Trophoblast cell (in vitro differentiated cells and primary cell): ENCODE measurements at regions not wholly inside any gene's neighbourhood (a gene's known extent, or its start where the extent isn't known, plus 50 kb on each side); places are given as distances from the start of the nearest gene placed in this dataset.

Experiments used
- DNase-seq, 2 donors: peaks; one replicate each; pipeline ENCODE4 v3.0.0-alpha.2; 2016
- H2AFZ ChIP-seq: 2 replicates; pipeline ENCODE4 v1.6.1; 2013; ENCODE audit warnings: low read length, moderate library complexity, mild to moderate bottlenecking; ENCODE audit not compliant: insufficient read depth, poor library complexity
- H2AK5ac ChIP-seq: 2 replicates; pipeline ENCODE4 v1.6.1; 2013; ENCODE audit warnings: mild to moderate bottlenecking, low read length
- H2BK120ac ChIP-seq: 2 replicates; pipeline ENCODE4 v1.6.1; 2013; ENCODE audit warnings: low read length, mild to moderate bottlenecking, moderate library complexity; ENCODE audit not compliant: insufficient read depth, poor library complexity
- H2BK12ac ChIP-seq: 2 replicates; pipeline ENCODE4 v1.6.1; 2013; ENCODE audit warnings: mild to moderate bottlenecking, low read length, moderate library complexity
- H2BK5ac ChIP-seq: 2 replicates; pipeline ENCODE4 v1.6.1; 2013; ENCODE audit warnings: low read length, low read depth, moderate library complexity, mild to moderate bottlenecking; ENCODE audit not compliant: poor library complexity
- H3K14ac ChIP-seq: 2 replicates; pipeline ENCODE4 v1.6.1; 2013; ENCODE audit warnings: mild to moderate bottlenecking, low read length
- H3K18ac ChIP-seq: 2 replicates; pipeline ENCODE4 v1.6.1; 2013; ENCODE audit warnings: mild to moderate bottlenecking, low read length
- H3K23ac ChIP-seq: 2 replicates; pipeline ENCODE4 v1.6.1; 2013; ENCODE audit warnings: low read length
- H3K27ac ChIP-seq: 2 replicates; pipeline ENCODE4 v1.5.1; 2013; ENCODE audit warnings: low read depth, mild to moderate bottlenecking, inconsistent platforms, low read length, moderate library complexity
- H3K27me3 ChIP-seq: 2 replicates; pipeline ENCODE4 v1.6.1; 2013; ENCODE audit warnings: inconsistent platforms, mild to moderate bottlenecking, low read length, moderate library complexity; ENCODE audit not compliant: insufficient read depth
- H3K36me3 ChIP-seq, 2 experiments: 1 replicate in 1 of 2; 2 replicates in 1 of 2; pipeline ENCODE4 v1.6.1; 2013; ENCODE audit warnings: low read length in 2 of 2, mild to moderate bottlenecking in 2 of 2, moderate library complexity in 1 of 2; ENCODE audit not compliant: insufficient read depth in 2 of 2, control insufficient read depth in 1 of 2
- H3K4ac ChIP-seq: 2 replicates; pipeline ENCODE4 v1.6.1; 2013; ENCODE audit warnings: low read depth, mild to moderate bottlenecking, low read length, moderate library complexity
- H3K4me1 ChIP-seq, 2 experiments: 1 replicate in 1 of 2; 2 replicates in 1 of 2; pipeline ENCODE4 v1.6.1; 2013; ENCODE audit warnings: low read length in 2 of 2, mild to moderate bottlenecking in 2 of 2, moderate library complexity in 1 of 2; ENCODE audit not compliant: insufficient read depth in 2 of 2, control insufficient read depth in 1 of 2
- H3K4me2 ChIP-seq: 2 replicates; pipeline ENCODE4 v1.6.1; 2013; ENCODE audit warnings: inconsistent platforms, mild to moderate bottlenecking, low read length, moderate library complexity
- H3K4me3 ChIP-seq: 2 replicates; pipeline ENCODE4 v1.5.1; 2013; ENCODE audit warnings: mild to moderate bottlenecking, low read depth, low read length, inconsistent platforms
- H3K79me1 ChIP-seq: one replicate; pipeline ENCODE4 v1.6.1; 2013; ENCODE audit warnings: low read length
- H3K79me2 ChIP-seq: 2 replicates; pipeline ENCODE4 v1.6.1; 2013; ENCODE audit warnings: low read length, mild to moderate bottlenecking; ENCODE audit not compliant: control insufficient read depth, insufficient read depth, poor library complexity
- H3K9ac ChIP-seq: 2 replicates; pipeline ENCODE4 v1.6.1; 2013; ENCODE audit warnings: mild to moderate bottlenecking, low read length
- H3K9me3 ChIP-seq: 2 replicates; pipeline ENCODE4 v1.6.1; 2013; ENCODE audit warnings: low read depth, mild to moderate bottlenecking, control low read depth, inconsistent platforms, low read length; ENCODE audit not compliant: insufficient read depth
- H4K12ac ChIP-seq: 2 replicates; pipeline ENCODE4 v1.6.1; 2013; ENCODE audit warnings: low read depth, mild to moderate bottlenecking, low read length, moderate library complexity
- H4K8ac ChIP-seq: 2 replicates; pipeline ENCODE4 v1.6.1; 2013; ENCODE audit warnings: low read depth, mild to moderate bottlenecking, low read length, moderate library complexity
- H4K91ac ChIP-seq: one replicate; pipeline ENCODE4 v1.6.1; 2013; ENCODE audit warnings: low read depth, mild to moderate bottlenecking, low read length, moderate library complexity
- WGBS: extraction: QIAGEN DNeasy Blood & Tissue Kit; methylation state at CpG from one replicate; pipeline ENCODE4 v1.1.7; 2013; ENCODE audit warnings: missing lambda C conversion rate; ENCODE audit not compliant: insufficient read length, insufficient coverage; ENCODE audit errors: extremely low coverage; 5-methylcytosine and 5-hydroxymethylcytosine counted together

DNA sequence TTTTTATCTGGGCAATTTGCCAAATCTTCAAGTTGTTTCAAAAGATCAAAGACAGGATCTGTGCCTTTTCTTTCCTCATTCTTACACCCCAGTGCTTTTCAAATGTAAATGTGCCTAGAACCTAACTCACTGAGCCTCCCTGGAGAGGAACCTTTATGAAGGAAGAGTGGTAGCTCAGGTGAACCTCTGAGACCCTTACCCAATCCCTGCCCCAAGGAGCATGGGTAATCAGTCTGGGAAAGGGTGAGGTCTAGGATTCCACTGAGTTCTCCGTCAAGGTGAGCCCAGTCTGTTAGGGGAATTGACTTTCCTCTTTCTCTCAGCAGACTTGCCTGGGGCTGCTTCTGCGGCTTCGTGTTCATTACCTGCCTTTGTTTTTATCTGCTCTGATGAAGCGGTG, 88.1 kb upstream of the MAP4K4 start:
- Histone ChIP-seq H2BK12ac (no peak overlapping the region), H2AFZ (no peak overlapping the region), H3K4me1 (no peaks in the 10 kb centered on the region), H3K23ac (no peak overlapping the region), H3K9me3 (no peaks in the 10 kb centered on the region), H3K36me3 (no peaks in the 10 kb centered on the region), H3K4me3 (no peak overlapping the region), H3K79me2 (no peaks in the 10 kb centered on the region), H3K27ac (no peak overlapping the region), H3K79me1 (no peaks in the 10 kb centered on the region), H4K12ac (no peak overlapping the region), H3K14ac (no peak overlapping the region), H4K8ac (no peak overlapping the region), H4K91ac (no peak overlapping the region), H3K4ac (no peak overlapping the region), H3K4me2 (no peak overlapping the region), H3K27me3 (no peaks in the 10 kb centered on the region), H3K9ac (no peak overlapping the region), H2BK5ac (no peak overlapping the region), H3K18ac (no peak overlapping the region), H2BK120ac (no peak overlapping the region), H2AK5ac (no peak overlapping the region)
- no CpG with 5 or more reads among the region's 4 CpGs for WGBS
- no peak for DNase-seq

DNA sequence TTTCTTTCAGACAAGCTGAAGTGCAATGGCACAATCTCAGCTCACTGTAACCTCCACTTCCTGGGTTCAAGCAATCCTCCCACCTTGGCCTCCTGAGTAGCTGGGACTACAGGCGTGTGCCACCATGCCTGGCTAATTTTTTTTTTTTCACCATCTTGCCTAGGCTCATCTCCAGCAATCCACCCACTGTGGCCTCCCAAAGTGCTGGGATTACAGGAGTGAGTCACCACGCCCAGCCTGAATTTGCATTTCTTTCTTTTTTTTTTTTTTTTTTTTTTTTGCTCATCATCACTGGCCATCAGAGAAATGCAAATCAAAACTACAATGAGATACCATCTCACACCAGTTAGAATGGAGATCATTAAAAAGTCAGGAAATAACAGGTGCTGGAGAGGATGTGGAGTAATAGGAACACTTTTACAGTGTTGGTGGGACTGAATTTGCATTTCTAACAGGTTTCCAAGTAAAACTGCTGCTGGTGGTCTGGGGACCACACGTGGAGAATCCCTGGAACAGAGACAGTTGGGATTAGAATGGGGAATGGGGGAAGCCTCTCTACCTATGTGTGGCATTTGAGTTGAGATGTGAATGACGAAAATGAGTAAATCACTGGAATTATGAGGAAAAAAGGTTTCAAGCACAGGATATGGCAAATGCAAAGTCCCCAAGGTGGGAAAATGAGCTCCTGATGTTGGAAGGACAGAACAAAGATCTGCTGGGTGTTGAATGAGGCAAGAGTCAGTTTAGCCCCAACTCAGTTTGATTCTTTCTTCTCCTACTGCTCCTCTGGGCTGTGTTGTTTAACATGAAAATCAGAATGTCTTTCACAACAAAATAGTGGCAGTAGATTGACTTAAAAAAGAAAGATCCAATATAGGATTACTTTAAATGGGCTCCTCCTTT, 88.8 kb upstream of the MAP4K4 start:
- H4K8ac ChIP-seq, result no peak overlapping the region
- H3K9ac ChIP-seq, result no peak overlapping the region
- H3K4me3 ChIP-seq, result no peak overlapping the region
- DNase-seq, result no peak
- no peak overlapping the region for H2BK5ac ChIP-seq
- no peak overlapping the region for H3K4me2 ChIP-seq
- H3K36me3 ChIP-seq, result no peaks in the 10 kb centered on the region
- H3K4me1 ChIP-seq, result no peaks in the 10 kb centered on the region
- no peaks in the 10 kb centered on the region for H3K9me3 ChIP-seq
- no peaks in the 10 kb centered on the region for H3K27me3 ChIP-seq
- no peak overlapping the region for H4K91ac ChIP-seq
- H2AK5ac ChIP-seq, result no peak overlapping the region
- no peak overlapping the region for H3K14ac ChIP-seq
- no peak overlapping the region for H4K12ac ChIP-seq
- no peak overlapping the region for H3K23ac ChIP-seq
- no CpG with 5 or more reads among the region's 4 CpGs for WGBS
- no peak overlapping the region for H2BK12ac ChIP-seq
- no peak overlapping the region for H3K27ac ChIP-seq
- H2AFZ ChIP-seq, result no peak overlapping the region
- H3K18ac ChIP-seq, result no peak overlapping the region
- no peaks in the 10 kb centered on the region for H3K79me1 ChIP-seq
- H3K79me2 ChIP-seq, result no peaks in the 10 kb centered on the region
- no peak overlapping the region for H3K4ac ChIP-seq
- no peak overlapping the region for H2BK120ac ChIP-seq

DNA sequence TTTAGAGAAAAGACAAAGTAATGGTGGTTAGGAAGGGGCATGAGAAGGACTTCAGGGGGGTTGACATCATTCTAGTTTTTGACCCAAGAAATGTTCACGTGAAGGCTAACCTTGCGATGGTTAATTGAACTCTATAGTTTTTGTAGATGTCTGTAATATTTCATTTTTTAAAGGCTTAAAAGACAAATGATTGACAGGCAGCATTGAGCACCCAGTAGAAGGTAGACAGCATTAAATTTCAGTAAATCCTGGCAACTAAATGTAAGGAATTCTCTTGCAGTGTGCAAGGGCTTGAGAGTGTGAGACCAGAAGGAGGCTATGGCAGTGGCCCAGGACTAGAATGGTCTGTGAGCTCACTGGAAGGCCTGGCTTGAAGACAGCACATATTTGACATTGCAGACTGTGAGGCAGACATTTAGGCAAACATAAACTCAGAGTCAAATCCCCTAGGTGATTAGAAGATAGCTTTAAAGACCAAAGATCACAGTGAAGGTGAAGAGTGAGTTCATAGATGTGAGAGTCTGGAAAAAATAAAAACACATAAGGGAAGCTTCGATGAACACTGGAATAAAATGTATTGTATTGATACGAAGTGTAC, 100.1 kb upstream of the MAP4K4 start:
- H2BK12ac ChIP-seq, result no peak overlapping the region
- no peak overlapping the region for H4K12ac ChIP-seq
- no peak overlapping the region for H3K14ac ChIP-seq
- no peak overlapping the region for H2BK120ac ChIP-seq
- DNase-seq, result no peak
- no peaks in the 10 kb centered on the region for H3K36me3 ChIP-seq
- no peak overlapping the region for H4K91ac ChIP-seq
- H4K8ac ChIP-seq, result no peak overlapping the region
- no peaks in the 10 kb centered on the region for H3K9me3 ChIP-seq
- no peak overlapping the region for H2AK5ac ChIP-seq
- H3K4me1 ChIP-seq, result no peaks in the 10 kb centered on the region
- H3K79me1 ChIP-seq, result no peaks in the 10 kb centered on the region
- WGBS, result no CpG with 5 or more reads among the region's 4 CpGs
- no peak overlapping the region for H3K4me3 ChIP-seq
- no peaks in the 10 kb centered on the region for H3K27me3 ChIP-seq
- no peak overlapping the region for H2BK5ac ChIP-seq
- no peak overlapping the region for H3K18ac ChIP-seq
- H3K4me2 ChIP-seq, result no peak overlapping the region
- no peak overlapping the region for H3K9ac ChIP-seq
- no peak overlapping the region for H3K23ac ChIP-seq
- H3K79me2 ChIP-seq, result no peaks in the 10 kb centered on the region
- no peak overlapping the region for H3K27ac ChIP-seq
- H2AFZ ChIP-seq, result no peak overlapping the region
- no peak overlapping the region for H3K4ac ChIP-seq

DNA sequence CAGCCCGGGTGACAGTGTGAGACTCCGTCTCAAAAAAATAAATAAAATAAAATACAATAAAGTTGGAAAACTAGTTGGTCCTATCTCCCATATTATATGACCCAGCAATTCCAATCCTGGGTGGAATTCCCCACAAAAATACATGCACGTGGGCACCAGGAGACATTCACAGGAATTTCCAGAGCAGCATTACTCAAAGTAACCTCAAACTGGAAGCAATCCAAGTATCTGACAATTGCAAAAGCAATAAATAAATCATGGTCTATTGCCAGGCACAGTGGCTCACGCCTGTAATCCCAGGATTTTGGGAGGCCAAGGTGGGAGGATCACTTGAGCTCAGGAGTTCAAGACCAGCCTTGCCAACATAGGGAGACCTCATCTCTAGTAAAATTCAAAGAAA, 101.2 kb upstream of the MAP4K4 start:
- no peak overlapping the region for H3K23ac ChIP-seq
- no peaks in the 10 kb centered on the region for H3K27me3 ChIP-seq
- H3K9ac ChIP-seq, result no peak overlapping the region
- DNase-seq, result no peak
- no peak overlapping the region for H3K4ac ChIP-seq
- no peak overlapping the region for H4K12ac ChIP-seq
- H3K4me3 ChIP-seq, result no peak overlapping the region
- no peaks in the 10 kb centered on the region for H3K79me2 ChIP-seq
- no CpG with 5 or more reads among the region's 4 CpGs for WGBS
- H3K4me2 ChIP-seq, result no peak overlapping the region
- H3K27ac ChIP-seq, result no peak overlapping the region
- no peak overlapping the region for H4K8ac ChIP-seq
- no peak overlapping the region for H3K18ac ChIP-seq
- H4K91ac ChIP-seq, result no peak overlapping the region
- no peak overlapping the region for H2AFZ ChIP-seq
- no peaks in the 10 kb centered on the region for H3K79me1 ChIP-seq
- no peak overlapping the region for H3K14ac ChIP-seq
- H3K9me3 ChIP-seq, result no peaks in the 10 kb centered on the region
- no peak overlapping the region for H2BK120ac ChIP-seq
- H3K36me3 ChIP-seq, result no peaks in the 10 kb centered on the region
- no peak overlapping the region for H2AK5ac ChIP-seq
- H2BK12ac ChIP-seq, result no peak overlapping the region
- no peak overlapping the region for H2BK5ac ChIP-seq
- no peaks in the 10 kb centered on the region for H3K4me1 ChIP-seq
